GM18870 (cell line): ENCODE measurements at regions not wholly inside any gene's neighbourhood (a gene's known extent, or its start where the extent isn't known, plus 50 kb on each side); places are given as distances from the start of the nearest gene placed in this dataset.

Source experiments
- ATAC-seq: cut with Tn5 transposase; IDR thresholded peaks from one replicate; pipeline ENCODE4 v1.9.1; 2021; ENCODE audit warnings: moderate library complexity; ENCODE audit not compliant: unreplicated experiment

DNA sequence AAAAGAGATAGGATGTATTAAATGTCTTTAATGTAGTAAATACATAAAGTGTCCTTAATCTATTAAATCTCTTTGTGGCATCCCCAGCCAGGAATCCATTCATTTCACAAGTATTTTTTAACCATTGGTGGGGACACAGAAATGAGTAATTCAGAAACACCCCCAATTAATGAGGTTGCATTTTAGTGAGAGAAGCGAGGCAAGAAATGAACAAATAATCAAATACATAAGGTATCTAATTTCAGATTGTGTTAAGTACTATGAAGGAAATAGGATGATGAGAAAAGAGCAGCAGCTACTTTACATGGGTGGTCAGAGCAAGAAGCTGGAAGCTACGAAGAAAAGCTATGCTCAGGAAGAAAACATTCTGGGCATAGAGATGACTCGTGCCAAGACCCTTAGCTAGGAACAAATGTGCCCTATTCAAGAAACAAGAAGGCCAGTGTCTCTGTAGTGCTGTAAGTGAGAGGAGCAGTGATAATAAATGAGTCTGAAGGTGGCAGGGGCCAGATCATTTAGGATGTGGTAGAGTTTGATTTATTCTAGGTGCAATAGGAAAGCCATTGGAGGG is 60.5 kb upstream of the IGF1 start:
- ATAC-seq = no peak

DNA sequence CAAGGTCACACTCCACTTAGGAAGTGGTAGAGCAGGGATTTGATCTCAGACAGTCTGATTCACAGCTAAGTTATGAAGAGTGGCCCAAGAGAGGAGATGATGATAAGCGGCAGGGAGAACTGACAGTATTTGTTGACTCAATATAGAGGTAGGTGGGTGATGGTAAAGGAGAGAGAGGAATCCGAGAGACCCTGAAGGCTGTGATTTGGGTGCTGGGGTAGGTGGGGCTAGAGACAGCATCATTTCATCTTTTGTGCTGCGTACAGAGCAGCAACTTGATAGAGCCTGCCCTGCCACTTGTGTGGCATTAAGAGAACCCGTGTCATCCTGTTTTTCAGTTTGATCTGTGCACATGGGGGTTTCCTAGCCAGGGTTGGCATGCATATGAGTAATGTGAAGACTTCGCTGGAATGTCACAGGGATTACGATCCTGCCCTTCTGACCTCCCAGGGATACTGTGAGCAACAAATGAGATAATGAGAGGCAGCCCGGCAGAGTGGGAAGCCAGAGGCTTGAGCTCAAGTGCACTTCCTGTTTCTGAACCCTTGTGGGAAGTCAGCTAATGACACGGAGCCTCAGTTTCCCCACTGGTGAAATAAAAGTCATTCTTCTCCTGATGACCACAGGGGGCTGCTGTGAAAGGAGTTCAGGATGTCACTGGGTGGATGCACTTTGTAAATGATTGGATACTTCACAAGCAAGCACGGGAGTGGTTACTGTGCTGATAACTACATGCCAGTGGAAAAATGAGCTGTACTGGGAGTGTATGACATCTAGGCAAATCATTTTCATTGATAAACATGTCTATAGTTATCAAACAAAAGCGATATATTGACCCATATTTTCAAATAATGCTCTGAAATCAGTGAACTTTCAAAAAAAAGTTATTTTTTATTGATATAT is 59.5 kb upstream of the IGF1 start:
- ATAC-seq = no peak

DNA sequence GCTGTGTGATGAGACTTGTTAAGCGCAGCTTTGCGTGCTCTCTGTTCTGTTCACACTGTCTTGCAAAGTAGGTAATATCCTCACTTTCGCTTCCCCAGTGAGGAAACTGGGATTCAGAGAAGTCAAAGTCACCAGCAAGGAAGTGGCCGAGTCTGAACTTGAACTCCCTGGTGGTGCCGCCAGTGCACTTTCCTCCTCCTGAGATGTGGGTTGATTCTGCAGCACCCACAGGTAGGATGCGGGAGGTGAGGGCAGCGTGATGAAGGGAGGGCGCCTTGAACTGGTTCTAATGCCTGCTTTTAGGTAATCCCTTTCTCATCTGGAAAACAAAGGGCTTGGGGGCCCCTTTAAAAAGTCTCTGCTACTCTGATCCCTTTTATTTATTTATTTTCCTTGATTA is 54.9 kb upstream of the IGF1 start:
- ATAC-seq = no peak

GRCh38 chr12:102534899-102535298 is 54.5 kb upstream of the IGF1 start:
- no peak for ATAC-seq

DNA sequence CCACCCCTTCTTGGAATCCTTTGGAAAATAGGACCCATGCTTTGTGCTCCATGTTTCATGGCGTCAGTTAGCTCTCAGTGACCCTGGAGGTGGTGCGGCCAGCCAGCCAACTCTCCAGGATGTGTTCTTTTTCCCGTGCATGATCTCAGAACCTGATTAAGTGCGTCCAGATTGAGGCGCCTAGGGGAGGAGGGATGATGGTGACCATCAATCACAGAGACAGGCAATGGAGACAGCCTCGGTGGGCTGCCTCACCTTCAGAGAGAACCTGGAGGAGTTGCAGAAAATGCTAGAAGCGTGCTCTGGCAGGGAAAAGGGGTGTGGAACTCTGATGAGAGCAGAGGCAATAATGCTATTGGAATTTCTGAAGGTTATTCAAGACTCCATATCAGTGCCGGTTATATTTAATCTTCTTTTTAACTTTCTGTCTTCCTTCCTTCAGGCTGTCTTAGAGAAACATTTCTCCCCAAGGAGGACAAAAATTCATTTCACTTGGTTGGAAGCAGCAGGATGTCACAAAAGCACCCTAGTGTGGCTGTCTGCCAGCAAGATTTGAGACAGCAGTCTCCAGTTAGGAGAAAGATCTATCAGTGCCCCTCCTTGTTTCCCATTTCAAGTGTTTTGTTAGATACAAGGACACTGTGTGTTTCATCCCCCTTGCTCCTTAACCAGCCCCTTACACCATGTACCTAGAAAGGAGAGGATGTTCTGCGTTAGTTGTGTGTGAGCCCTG is 53.3 kb upstream of the IGF1 start:
- no peak for ATAC-seq
